HFFc6 (cell line): ENCODE measurements at regions not wholly inside any gene's neighbourhood (a gene's known extent, or its start where the extent isn't known, plus 50 kb on each side); places are given as distances from the start of the nearest gene placed in this dataset.

Experiments
- DNase-seq: peaks from one replicate; pipeline ENCODE4 v3.0.0-alpha.2; 2018
- H3K27ac Mint-ChIP-seq: 2 replicates; pipeline ENCODE4 v1.8.0; 2020; ENCODE audit warnings: mild to moderate bottlenecking, mixed read lengths
- H3K27me3 Mint-ChIP-seq: 2 replicates; pipeline ENCODE4 v1.8.0; 2021; ENCODE audit warnings: mild to moderate bottlenecking, moderate library complexity, mixed read lengths; ENCODE audit not compliant: insufficient read depth
- H3K36me3 Mint-ChIP-seq: 2 replicates; pipeline ENCODE4 v1.8.0; 2021; ENCODE audit warnings: low read depth, mixed read lengths
- H3K4me1 Mint-ChIP-seq: 2 replicates; pipeline ENCODE4 v1.8.0; 2020; ENCODE audit warnings: low read depth, mixed read lengths
- H3K4me3 Mint-ChIP-seq: 2 replicates; pipeline ENCODE4 v1.8.0; 2020; ENCODE audit warnings: mild to moderate bottlenecking, moderate library complexity, mixed read lengths
- H3K9me3 Mint-ChIP-seq: 2 replicates; pipeline ENCODE4 v1.8.0; 2020; ENCODE audit warnings: mild to moderate bottlenecking, mixed read lengths
- TF ChIP-seq, protein P1 (sequence below): fragments of 200-600 bp; sonication (generic); IDR thresholded peaks from 2 replicates; pipeline ENCODE4 v1.5.0; 2021; ENCODE audit warnings: antibody characterized with exemption, mild to moderate bottlenecking

DNA sequence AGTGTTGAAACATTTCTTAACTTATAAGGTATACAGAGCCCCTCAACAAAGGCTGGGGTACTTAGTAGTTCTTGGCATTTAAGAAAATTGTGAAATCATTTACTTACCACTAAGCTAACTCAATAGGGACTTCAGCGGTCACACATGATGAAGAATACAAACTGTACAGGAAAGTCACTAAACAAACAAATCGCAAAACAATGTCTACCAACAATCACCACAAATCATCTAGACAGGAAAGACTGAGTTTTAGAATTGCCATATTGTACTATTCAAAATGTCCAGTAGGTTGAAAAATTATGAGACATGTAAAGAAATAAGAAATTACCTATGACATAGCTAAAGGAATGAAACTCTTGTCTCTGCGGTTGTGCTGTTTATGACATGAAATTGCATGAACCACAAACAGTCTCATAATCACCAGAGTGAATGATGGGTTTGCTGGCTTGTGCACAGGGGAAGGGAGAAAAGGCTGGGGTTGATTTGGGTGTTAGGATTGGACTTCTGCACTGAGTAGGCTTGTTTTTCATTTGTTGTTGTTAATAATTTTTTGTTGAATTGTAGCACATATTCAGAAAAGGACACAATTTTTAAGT lies 441.1 kb upstream of the MON1B start:
- DNase-seq = no peak
- H3K36me3 Mint-ChIP-seq = no peaks in the 10 kb centered on the region
- peaks cover 27% of the 10 kb centered on the region for H3K9me3 Mint-ChIP-seq
- peaks cover 2% of the 10 kb centered on the region; the same call in 1 of the 2 replicates for H3K27me3 Mint-ChIP-seq
- H3K4me3 Mint-ChIP-seq = no peak overlapping the region
- no peak overlapping the region for H3K27ac Mint-ChIP-seq
- TF ChIP-seq, protein P1, sequence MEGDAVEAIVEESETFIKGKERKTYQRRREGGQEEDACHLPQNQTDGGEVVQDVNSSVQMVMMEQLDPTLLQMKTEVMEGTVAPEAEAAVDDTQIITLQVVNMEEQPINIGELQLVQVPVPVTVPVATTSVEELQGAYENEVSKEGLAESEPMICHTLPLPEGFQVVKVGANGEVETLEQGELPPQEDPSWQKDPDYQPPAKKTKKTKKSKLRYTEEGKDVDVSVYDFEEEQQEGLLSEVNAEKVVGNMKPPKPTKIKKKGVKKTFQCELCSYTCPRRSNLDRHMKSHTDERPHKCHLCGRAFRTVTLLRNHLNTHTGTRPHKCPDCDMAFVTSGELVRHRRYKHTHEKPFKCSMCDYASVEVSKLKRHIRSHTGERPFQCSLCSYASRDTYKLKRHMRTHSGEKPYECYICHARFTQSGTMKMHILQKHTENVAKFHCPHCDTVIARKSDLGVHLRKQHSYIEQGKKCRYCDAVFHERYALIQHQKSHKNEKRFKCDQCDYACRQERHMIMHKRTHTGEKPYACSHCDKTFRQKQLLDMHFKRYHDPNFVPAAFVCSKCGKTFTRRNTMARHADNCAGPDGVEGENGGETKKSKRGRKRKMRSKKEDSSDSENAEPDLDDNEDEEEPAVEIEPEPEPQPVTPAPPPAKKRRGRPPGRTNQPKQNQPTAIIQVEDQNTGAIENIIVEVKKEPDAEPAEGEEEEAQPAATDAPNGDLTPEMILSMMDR = no peak
- no peaks in the 10 kb centered on the region for H3K4me1 Mint-ChIP-seq

DNA sequence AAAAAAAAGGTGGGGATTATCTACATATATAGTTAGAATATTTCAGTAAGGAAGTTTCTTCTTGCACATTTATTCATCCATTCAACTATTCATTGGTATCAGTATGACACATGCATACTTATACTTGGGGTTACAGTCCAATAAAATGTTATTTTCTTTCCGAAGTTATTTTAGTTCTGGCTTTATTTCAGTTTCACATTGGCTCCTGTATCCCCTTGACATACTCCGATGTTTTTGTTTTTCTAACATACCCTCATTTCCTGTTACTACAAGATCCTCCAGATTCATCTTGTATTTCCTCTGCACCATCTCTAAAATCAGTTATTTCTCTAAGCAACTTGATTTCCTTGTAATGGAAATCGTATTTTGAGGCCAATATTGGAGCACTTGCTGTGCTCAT lies 435.5 kb upstream of the MON1B start:
- no peak overlapping the region for H3K4me3 Mint-ChIP-seq
- no peak for DNase-seq
- H3K27me3 Mint-ChIP-seq = no peaks in the 10 kb centered on the region
- no peaks in the 10 kb centered on the region for H3K4me1 Mint-ChIP-seq
- peaks cover 32% of the 10 kb centered on the region for H3K9me3 Mint-ChIP-seq
- TF ChIP-seq, protein P1 = no peak
- H3K27ac Mint-ChIP-seq = no peak overlapping the region
- H3K36me3 Mint-ChIP-seq = no peaks in the 10 kb centered on the region

DNA sequence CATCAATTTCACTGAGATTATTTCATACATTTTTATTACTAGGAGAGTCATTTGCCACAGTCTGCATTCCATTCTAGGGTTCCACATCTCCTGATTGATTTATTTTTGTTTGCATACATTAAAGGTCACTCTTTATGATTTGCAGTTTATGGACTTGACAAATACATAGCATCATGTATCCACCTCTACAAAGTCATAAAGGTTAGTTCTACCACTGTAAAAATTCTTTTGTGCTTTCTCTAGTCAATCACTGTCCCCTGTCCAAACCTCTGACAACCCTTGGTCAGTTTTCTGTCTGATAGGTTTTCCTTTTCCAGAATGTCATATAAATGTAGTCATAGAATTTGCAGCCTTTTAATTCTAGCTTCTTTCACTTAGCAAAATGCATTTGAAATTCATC lies 434.6 kb upstream of the MON1B start:
- H3K9me3 Mint-ChIP-seq = peaks cover 35% of the 10 kb centered on the region
- H3K36me3 Mint-ChIP-seq = no peaks in the 10 kb centered on the region
- DNase-seq = no peak
- no peak overlapping the region for H3K4me3 Mint-ChIP-seq
- no peak overlapping the region for H3K27ac Mint-ChIP-seq
- no peaks in the 10 kb centered on the region for H3K27me3 Mint-ChIP-seq
- H3K4me1 Mint-ChIP-seq = no peaks in the 10 kb centered on the region
- TF ChIP-seq, protein P1 = no peak

DNA sequence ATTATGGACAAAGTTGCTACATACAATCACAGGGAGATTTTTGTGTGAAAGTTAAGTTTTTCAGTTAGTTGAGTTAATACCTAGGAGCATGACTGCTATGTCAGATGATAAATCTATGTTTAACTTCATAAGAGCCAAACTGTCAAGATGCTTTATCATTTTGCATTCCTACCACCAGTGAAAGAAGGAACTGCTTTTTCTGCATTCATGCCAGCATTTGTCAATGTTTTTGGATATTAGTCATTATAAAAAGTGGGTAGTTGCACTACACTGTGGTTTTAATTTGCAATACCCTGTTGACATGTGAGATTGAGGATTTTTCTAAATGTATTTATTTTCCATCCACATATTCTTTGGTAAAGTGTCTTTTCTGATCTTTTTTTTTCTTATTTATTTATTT lies 434.0 kb upstream of the MON1B start:
- Mint-ChIP-seq H3K36me3 (no peaks in the 10 kb centered on the region; the same call in 1 of the 2 replicates), H3K4me1 (no peaks in the 10 kb centered on the region), H3K27ac (no peak overlapping the region), H3K27me3 (no peaks in the 10 kb centered on the region), H3K9me3 (peaks cover 36% of the 10 kb centered on the region), H3K4me3 (no peak overlapping the region)
- DNase-seq = no peak
- TF ChIP-seq, protein P1 = no peak

DNA sequence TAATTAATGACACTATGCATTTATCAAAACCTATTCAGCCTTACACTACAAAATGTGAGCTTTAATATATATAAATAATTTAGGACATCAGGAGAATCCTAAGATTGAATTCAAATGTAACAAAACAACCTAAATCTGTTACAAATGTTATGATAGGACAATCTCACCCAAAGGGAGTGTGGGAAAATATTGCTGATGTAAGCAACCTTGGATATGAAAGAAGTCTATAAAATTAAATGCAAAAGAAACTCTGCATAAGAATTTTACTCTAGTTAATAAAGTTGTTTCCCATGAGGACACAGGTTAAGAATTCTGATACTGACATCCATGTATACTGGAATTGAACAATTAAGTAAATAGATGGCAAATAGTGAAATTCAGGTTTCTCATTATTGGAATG lies 424.5 kb upstream of the MON1B start:
- no peaks in the 10 kb centered on the region for H3K4me1 Mint-ChIP-seq
- DNase-seq = no peak
- no peak overlapping the region for H3K4me3 Mint-ChIP-seq
- no peaks in the 10 kb centered on the region for H3K27me3 Mint-ChIP-seq
- peaks cover 57% of the 10 kb centered on the region for H3K9me3 Mint-ChIP-seq
- no peaks in the 10 kb centered on the region; the same call in 1 of the 2 replicates for H3K36me3 Mint-ChIP-seq
- no peak overlapping the region for H3K27ac Mint-ChIP-seq
- TF ChIP-seq, protein P1 = no peak

DNA sequence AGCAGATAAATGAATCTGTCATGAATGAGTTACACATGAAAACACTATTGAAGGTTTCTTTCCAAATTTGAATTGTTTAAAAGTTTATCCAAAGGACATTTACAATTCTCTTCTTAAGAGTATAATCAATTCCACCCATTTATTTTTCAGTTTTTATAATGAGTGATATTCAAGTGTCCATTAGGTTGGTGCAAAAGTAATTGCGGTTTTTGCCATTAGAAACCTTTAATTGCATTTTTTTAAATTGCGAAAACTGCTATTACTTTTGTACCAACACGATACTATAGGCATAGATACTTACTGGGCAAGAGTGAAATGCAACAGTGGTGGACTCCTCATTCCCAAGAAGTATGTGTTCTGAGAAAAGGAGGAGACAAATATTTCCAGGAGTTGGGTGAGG lies 422.7 kb upstream of the MON1B start:
- Mint-ChIP-seq H3K27ac (no peak overlapping the region), H3K36me3 (no peaks in the 10 kb centered on the region), H3K4me3 (no peak overlapping the region), H3K27me3 (no peaks in the 10 kb centered on the region), H3K4me1 (no peaks in the 10 kb centered on the region), H3K9me3 (peaks cover 64% of the 10 kb centered on the region)
- no peak for DNase-seq
- TF ChIP-seq, protein P1 = no peak
